GM12892 (cell line): ENCODE measurements at regions not wholly inside any gene's neighbourhood (a gene's known extent, or its start where the extent isn't known, plus 50 kb on each side); places are given as distances from the start of the nearest gene placed in this dataset.

Experiments used
- DNase-seq: peaks from one replicate; pipeline ENCODE4 v3.0.0; 2011; ENCODE audit not compliant: insufficient read length
- FAIRE-seq: peaks from 2 replicates; lab custom pipeline; 2011; peaks lifted over from hg19 to GRCh38; lab: Jason Lieb, UNC
- POLR2A ChIP-seq: IDR thresholded peaks from 2 replicates; pipeline ENCODE4 v1.6.1; 2011; ENCODE audit warnings: low read depth, low read length, control low read depth
- POLR2AphosphoS5 ChIP-seq: IDR thresholded peaks from 2 replicates; pipeline ENCODE4 v1.6.1; 2011; ENCODE audit warnings: low read depth, low read length, control low read depth
- TAF1 ChIP-seq: IDR thresholded peaks from 2 replicates; pipeline ENCODE4 v1.6.1; 2011; ENCODE audit warnings: low read depth, mild to moderate bottlenecking, control low read depth, low read length, borderline replicate concordance

- FAIRE-seq (no peak), DNase-seq (no peak)
- TF ChIP-seq POLR2A (no peak), TAF1 (no peak), POLR2AphosphoS5 (no peak)
Measured at GRCh38 chr5:104139840-104140239, 577.3 kb upstream of the NUDT12 start.

GRCh38 chr5:104130320-104130719 is 567.7 kb upstream of the NUDT12 start:
- DNase-seq (no peak), FAIRE-seq (no peak)
- TF ChIP-seq POLR2AphosphoS5 (no peak), POLR2A (no peak), TAF1 (no peak)

DNA sequence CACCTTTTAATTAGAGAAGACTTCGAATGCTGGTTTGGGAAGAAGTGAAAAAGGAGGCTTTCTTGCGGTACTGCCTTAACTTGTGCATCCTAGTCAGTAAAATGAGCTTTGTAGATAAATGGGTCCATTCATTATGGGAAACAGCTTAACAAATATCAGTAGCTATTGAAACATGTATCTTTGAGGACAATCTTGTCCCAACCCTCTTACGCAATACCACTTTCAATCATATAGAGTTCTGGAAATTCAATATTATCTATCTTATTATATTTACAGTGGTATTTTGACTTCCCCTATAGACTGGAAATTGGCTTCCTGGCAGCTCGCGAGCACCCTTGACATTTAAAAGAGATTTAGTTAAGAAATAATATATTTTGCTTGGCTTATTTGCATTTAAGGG is 565.8 kb upstream of the NUDT12 start:
- no peak for FAIRE-seq
- DNase-seq = no peak
- TF ChIP-seq POLR2A = no peak
- TF ChIP-seq TAF1 = no peak
- TF ChIP-seq POLR2AphosphoS5 = no peak

- TF ChIP-seq POLR2A (no peak), TAF1 (no peak)
- FAIRE-seq (no peak), DNase-seq (no peak)
Measured at GRCh38 chr5:104126980-104127379, 564.4 kb upstream of the NUDT12 start.

DNA sequence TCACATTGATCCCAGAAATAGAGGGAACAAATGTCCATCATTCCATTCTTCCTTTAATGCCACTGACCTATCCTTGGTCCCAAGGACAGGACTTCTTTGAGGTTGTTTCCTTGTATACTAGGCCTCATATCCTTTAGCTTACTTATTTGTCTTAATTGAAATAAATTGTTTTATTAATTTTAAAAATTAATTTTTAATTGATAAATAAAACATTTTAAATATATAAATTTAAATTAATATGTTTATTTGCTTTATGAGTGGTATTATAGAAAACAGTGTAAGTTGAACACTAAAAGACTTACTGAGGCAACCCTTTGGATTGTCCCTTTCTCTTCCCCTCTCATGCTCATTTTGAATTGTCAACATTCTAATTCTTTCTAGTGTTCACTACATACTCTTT is 556.9 kb upstream of the NUDT12 start:
- TF ChIP-seq POLR2AphosphoS5 (no peak), POLR2A (no peak), TAF1 (no peak)
- FAIRE-seq (no peak), DNase-seq (no peak)

DNA sequence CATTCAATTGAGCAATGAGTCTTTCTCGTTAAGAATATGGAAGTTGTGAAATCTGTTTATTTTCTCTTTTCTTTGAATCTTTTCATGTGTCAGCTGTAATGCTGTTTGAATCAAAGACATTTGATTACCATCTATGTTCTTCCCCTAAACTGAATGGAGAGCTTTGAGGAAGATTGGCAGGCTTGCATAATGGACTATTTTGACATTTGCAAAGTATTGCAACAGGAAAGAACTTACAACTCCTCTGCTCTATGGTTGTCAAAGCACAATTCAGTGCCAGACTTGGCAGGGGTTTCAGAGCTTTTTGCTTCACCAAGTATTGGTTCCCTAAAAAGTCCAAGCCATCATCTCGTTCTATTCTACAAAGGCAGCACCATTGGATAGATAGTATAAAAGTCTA is 549.0 kb upstream of the NUDT12 start:
- no peak for FAIRE-seq
- TF ChIP-seq POLR2A (no peak), TAF1 (no peak), POLR2AphosphoS5 (no peak)
- no peak for DNase-seq

DNA sequence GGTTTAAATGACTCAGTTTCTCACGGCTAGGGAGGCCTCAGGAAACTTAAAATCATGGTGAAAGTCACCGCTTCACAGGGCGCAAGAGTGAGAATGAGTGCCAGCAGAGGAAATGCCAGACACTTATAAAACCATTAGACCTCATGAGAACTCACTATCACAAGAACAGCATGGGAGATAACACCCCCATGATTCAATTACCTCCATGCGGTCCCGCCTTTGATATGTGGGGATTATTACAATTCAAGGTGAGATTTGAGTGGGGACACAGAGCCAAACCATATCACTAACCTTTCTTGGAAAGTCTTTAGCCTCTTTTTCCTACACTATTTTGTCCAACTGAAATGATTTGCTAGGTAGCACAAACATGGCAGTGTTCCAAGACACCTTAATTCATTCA is 533.9 kb upstream of the NUDT12 start:
- no peak for FAIRE-seq
- TF ChIP-seq TAF1 (no peak), POLR2A (no peak)
- no peak for DNase-seq

- FAIRE-seq = no peak
- no peak for TF ChIP-seq TAF1
- TF ChIP-seq POLR2AphosphoS5 = no peak
- no peak for TF ChIP-seq POLR2A
- no peak for DNase-seq
Measured at GRCh38 chr5:104095527-104095926, 532.9 kb upstream of the NUDT12 start.

DNA sequence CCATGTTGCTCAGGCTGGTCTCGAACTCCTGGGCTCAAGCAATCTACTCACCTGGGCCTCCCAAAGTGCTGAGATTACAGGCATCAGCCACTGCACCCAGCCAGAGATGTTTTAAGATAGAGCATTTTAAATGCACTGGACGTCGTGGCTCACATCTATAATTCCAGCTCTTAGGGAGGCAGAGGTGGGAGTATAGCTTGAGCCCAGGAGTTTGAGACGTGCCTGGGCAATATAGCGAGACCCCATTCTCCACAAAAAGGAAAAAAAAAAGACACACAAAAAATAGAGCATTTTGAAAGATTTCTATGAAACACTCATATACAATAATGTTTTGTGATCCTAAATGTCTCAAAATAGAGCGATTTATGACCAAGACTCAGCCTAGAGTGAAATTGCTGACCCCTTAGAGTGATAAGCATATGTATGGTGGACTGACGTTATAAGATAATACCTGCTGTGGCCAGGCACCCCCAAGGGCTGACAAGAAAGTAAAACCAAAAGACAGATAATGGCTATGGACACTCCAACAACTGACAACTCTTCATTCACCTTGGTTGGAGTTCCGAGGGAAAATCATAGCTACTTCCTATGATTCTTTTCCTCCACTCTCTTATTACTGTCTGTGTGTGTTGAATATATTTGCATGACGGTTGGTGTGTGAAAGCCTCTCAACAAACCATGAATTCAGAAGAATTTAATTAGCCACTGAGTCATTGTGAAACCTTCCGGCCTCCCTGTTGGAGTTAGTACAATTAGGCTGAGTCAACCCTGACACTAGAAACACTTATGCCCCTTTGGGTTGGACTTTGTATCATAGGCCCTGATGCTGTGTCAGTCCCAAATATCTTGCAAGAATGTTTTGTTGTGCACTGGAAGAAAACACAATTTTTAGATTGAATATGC is 526.5 kb upstream of the NUDT12 start:
- FAIRE-seq (no peak), DNase-seq (no peak)
- TF ChIP-seq POLR2A = no peak
- TF ChIP-seq TAF1 = no peak
- no peak for TF ChIP-seq POLR2AphosphoS5

DNA sequence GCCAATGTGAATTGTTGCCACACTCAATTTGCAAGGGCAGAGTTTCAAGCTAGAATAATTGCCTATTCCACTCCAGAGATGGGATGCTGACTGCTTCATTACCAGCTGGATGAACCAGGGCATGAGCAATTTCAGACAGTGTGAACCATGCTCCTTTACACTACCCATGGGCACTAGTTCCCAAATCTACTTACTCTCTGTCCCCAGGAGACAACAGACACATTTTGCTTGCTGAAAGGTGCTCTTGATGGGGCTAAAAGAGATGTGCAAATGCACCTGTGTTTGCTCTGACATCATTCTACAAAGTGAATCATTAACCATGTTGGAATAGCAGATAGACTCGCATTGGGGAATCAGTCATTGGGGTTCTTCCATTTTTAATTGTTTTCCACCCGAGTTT is 522.3 kb upstream of the NUDT12 start:
- DNase-seq = no peak
- FAIRE-seq = no peak
- TF ChIP-seq POLR2AphosphoS5 (no peak), POLR2A (no peak), TAF1 (no peak)

DNA sequence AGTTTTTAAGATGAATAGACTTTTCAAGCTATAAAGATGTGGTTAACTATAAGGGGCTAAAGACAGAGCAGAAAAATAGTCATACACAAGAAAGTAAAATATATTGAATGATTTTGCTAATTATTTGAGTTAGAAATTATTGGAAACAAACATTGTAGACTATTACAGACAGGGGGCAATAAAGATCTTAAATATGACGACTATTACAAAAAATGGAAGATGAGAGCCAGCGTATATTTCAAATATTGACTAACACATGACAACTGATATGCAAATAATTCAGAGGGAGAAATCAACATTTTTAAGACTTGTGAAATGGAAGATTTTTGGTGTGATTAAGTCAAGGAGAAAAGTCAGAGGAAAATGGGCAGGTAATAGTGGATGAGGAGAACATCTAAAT is 520.2 kb upstream of the NUDT12 start:
- DNase-seq (no peak), FAIRE-seq (no peak)
- no peak for TF ChIP-seq POLR2AphosphoS5
- TF ChIP-seq POLR2A = no peak
- TF ChIP-seq TAF1 = no peak

- no peak for DNase-seq
- no peak for FAIRE-seq
- no peak for TF ChIP-seq POLR2AphosphoS5
- no peak for TF ChIP-seq POLR2A
- no peak for TF ChIP-seq TAF1
Measured at GRCh38 chr5:104081232-104081631, 518.6 kb upstream of the NUDT12 start.
